CD4-positive, alpha-beta T cell treated with Interferon alpha-2 for 1 hour (primary cell): ENCODE measurements at regions not wholly inside any gene's neighbourhood (a gene's known extent, or its start where the extent isn't known, plus 50 kb on each side); places are given as distances from the start of the nearest gene placed in this dataset.

Experiments used
- DNase-seq, 2 donors: peaks; one replicate each; pipeline ENCODE4 v3.0.0-alpha.2; 2020 to 2022

DNA sequence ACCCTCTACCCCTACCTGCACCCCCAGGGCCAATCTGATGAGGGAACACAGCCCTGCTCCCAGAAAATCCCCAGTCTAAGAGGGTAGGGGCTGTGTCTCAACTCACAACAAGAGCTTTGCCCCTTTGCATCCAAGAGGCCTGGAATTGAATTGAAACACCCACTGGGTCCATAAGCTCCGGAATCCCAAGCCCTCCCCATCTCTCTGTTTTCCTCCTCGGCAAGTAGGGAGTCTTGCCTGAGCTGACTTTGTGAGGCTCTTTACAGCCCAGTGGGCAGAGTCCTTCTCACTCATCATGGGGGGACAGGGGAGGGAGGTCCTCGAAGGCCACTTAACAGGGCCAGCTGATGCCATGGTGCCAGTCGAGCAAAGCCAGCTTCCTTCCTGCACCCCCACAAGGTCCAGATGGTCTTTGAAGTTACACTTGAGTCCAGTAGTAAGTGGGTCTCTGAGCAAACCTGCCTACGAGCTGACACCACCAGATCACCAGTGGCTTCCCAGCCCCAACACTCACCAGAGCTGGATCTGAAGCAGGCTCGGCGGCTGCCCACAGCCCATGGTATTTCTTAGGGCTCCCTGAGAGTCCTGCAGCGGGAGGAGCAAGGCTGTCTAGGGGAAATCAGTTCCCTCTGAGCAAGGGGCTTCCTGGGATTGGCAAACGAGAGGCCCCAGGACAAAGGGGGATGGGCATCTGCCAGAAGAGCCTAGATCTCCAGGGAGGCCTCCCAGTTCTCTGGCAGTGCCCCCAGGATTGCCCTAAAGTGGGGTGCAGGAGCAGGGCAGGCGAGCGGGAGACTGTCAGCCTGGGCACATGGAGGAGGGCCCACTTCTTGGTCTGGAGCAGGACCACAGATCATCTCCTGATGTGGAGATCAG is 144.5 kb downstream of the VEGFA start:
- no peak for DNase-seq

DNA sequence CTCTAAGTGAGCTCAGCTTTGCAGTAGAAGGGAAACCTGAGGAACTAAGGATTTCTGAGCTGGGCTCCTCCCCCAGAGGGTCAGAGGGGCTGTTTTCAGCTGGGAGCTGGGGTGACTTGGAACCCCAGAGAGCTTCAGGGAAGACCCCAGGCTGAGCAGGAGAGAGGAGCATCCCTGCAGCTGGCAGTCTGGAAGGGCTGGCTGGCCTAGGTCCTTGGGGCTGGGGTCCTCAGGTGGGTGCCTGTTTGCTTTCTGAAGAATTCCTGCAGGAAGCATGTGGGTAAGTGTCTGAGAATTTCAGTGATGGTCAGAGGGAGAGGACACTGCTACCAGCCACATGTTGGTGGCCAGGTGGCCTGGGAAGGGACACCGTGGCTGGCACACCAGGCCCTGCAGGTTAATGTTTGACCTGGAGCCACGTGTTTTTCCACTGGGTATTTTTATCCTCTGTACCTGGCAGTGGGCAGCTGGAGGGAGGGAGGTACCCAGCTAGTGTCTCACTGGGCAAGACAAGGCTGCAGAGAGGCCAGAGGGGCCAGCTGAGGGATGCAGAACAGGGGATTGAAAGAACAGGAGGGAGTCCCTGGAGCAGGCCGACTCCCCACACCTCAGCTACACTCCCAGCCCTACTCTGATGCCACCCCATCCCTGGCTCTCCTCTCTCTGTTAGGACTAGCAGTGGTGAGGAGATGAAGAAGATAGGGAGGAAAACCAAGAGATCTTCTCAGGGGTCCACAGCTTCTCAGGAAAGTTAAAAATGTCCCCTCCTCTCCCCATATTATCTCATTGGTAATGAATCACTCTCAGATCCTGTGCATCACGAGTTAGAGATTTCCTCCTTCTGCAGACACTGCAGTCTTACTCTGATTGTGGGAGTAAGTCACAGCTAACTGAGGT is 143.6 kb downstream of the VEGFA start:
- DNase-seq: no peak

DNA sequence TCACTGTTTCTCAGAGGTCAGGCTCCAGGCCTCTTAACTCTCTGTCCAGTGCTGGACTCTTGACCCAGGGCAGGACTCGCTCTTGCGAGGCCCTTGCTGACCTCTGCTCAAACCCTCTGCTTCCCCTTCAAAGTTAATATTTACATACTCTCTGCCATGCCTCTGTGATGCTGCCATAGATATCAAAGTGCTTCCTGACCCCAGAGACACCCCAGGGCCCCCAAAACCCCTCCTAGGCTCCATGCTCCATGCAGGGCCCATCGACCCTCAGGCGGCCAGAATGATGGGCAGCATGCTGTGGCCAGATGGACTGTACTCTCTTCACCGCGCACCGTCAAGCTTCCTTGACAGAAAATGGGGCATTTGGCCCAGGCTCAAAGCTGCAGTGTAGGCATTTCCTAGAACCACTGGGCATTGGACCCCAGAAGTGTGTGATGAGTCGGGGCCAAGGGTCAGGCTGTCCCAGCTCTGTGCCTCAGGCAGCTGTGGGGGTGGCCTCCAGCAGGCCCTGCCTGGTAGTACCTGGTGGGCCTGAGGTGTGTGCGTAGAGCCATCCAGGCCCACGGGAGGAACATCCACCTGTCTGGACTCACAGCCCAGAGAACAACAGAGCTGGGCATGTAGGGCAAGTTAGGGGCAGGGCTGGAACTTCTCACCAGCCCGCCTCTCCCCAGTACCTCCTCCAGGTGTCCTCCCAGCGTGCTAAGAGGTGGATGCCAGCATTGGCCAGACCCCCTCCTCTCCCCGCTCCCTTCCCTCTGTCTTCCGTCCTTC is 142.8 kb downstream of the VEGFA start:
- DNase-seq: no peak

DNA sequence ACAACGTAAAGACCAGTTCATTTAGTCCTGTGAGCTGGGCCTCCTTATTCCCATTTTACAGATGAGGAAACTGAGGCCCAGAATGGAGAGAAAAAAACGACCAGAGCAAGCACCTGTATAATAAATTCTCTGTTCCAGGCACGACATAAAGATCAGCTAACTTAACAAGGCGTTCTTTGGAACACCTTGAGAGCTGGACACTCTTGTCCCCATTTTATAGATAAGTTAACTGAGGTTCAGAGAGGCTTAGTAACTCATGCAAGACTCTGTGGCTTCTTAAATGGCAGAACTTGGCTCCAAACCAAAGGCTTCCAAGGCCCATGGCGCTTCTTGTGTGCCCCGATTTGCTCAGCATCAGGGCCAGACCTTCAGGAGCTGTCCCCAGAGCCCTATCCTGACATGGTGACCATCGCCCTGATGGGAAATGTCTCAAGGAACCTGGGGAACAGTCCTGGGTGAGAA is 142.1 kb downstream of the VEGFA start:
- DNase-seq: no peak

DNA sequence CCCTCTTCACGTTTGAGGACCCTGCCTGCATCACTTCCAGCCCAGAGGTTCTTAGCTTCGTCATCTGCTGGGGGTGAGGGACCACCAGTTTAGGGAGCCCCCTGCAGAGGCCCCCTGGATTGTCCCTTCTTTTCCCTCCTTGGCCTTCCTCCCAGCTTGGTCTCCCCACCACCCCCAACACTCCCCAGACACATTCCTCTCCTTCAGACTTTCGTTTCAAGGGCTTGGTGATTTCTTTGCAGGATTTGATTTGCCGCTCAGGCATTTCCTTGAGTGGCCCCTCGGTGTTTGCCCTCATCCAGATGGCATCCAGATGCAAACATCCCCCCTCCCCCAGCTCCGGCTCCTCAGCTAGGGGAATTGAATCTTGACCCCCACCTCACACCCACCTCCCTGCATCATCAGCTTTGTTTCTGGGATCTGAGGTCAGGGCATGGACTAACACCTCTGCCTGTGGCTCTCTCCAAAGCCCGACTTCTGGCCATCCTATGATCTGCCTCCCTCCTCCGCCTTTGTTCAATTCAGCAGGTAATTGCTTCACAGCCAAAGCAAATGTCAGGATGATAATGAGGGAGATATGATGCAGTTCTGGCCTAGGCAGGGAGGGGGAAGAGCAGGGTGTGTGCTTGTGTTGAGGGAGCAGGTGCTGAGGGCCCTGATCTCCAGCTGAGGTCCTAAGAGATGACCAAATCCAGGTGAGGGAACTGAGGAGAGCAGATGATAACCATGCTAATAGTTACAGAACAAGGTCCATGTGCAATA is 141.5 kb downstream of the VEGFA start:
- no peak for DNase-seq

DNA sequence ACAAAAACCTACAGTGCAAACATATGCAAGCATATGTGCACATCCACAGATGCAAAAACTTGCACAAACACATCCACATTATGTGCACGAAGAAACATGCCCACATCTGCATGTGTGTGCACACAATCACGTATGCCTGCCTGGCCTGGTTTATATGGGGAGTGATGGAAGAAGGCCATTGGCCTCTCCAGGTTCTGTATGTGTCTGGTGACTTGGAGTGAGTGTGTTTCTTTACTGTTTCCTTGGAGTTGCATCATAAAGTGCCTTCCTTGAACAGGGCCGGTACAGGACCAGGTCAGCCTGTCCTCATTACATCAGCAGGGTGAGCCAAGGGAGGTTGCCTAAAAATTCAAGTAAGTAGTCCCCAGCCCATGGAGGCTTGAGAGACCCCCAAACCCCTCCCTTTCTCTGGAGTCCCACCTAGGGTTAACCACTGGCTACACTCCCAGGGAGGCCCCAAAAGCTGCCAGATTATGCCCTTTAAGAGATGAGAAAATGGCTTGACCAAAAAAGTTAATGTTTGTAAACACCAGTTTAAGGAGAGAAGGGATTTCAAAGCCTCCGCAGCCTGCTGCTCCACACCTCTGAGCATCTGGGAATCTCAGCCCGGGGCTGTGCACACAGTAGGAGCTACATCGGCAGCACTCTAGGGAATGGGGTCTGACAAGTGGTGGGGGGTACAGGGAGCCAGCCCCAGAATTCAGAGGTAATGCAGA is 140.8 kb downstream of the VEGFA start:
- no peak for DNase-seq

DNA sequence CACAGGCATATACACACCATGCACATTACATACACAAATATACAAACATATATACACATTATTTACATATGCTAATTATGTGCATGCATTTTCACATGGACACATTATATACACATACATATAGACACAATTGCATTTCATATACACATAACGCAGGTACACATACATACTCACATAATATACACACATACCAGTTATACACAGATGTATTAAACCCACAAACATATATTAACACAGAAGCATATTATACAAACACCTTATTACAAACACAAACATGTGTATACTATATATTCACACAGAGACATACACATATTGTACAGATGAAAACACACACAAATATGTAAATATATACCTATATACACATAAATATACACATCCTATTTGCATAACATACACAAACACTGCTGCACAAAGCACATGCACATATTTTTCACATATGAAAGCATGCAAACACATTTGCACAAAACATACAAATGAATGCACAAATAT is 140.2 kb downstream of the VEGFA start:
- no peak for DNase-seq

DNA sequence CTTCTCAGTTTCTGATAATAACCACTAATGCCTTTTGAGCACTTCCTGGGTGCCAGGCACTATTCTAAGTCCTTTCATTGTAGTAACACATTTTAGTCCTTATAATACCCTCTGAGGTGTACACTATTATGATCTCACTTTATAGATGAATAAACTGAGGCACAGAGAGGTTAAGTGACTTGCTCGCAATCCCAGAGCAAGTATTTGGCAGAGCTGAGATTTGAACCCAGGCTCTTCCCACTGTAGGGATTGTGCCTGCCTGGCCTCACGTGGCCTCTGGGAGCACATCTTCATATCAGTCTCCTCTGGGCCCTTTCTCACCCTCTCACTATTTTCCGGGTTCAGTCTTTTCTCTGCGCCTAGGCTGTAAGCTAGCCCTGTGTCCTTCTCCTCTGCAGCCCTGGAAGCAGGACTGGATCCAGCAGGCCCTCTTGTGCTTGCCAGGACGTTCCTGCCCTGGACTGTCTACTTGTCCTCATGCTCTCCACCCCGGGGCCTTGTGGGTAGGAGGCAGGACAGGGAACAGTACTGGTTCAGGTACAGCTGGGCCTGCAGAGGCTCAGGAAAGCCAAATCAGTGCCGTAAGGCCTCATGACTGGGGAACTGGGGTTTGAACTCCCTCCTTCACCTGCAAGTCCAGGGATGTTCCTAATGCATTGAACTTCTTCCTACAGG is 139.6 kb downstream of the VEGFA start:
- no peak for DNase-seq

DNA sequence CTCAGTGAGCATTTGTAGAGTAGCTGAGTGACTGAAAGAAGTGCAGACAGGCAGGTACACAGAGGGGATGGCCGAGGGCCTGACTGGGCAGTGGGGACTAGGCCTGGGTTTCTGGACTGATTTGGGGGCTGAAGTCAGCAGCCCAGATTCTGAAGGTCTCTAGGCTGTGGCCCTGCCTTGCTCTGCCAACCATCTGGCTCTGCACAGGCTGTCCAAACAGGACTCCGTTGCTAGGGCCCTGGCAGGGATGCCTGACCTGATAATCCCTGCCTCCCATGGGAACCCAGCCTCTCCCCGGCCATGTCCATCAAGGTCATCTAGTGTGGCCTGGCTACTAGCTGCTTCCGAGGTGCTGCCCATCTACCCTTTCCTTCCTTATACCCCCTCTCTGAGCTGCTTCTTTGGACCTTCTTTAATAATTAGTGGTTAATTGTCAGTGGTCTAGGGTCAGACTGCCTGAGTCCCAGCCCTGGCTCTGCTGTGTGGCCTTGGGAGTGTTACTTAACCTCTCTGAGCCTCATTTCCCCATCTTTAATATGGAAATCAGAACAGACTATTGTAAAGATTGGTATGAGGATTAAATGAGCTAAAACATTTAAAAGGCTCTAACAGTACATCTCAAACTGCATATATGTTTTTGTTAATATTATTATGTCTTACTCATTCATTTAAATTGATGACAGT is 137.9 kb downstream of the VEGFA start:
- DNase-seq: no peak

DNA sequence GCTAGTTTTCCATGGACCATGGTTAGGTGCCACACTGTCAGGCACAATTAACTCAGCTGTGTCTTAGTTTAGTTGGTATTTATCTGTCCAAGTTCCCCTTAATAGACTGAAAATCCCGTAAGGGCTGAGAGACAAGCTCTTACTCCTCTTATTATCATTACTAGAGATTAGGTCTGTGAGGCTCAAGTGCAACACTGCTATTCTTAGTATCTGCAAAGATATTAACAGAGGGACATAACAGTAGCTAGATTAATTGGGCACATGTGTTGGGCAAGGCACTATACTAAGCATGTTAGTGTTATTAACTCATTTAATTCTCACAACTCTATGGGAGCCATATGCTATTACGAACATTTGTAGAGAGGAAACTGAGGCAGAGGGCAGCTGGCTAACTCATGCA is 137.3 kb downstream of the VEGFA start:
- DNase-seq: no peak

DNA sequence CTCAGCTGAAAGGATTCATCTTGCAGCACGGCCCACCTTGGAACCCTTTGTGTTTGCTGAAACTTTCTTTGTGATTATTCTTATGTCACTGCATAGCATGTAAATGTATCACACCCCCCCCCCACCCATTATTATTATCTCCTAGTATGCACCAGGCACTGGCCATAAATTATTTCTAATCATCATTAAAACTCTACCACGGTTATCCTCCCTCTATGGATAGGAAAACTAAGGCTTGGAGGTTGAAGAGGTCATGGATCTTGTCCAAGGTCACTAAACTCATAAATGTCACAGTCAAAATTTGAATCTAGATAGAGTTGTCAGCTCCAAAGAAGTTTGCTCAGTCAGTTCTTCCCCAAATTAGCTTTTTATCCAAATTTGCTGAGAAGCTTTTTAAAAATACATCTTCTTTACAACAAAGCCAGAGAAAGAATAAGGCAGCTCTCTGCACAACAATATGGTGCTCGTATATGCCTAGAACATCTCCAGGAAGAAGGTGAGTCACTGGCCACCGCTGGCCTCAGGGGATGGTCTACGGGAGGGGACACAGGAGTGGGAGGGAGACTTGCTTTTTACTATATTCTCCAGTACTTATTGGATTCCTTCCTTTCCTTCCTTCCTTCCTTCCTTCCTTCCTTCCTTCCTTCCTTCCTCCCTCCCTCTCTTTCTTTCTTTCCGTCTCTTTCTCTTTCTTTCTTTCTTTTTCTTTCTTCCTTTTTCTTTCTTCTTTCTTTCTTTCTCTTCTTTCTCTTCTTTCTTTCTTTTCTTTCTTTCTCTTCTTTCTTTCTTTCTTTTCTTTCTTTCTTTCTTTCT is 134.5 kb downstream of the VEGFA start:
- DNase-seq: no peak

DNA sequence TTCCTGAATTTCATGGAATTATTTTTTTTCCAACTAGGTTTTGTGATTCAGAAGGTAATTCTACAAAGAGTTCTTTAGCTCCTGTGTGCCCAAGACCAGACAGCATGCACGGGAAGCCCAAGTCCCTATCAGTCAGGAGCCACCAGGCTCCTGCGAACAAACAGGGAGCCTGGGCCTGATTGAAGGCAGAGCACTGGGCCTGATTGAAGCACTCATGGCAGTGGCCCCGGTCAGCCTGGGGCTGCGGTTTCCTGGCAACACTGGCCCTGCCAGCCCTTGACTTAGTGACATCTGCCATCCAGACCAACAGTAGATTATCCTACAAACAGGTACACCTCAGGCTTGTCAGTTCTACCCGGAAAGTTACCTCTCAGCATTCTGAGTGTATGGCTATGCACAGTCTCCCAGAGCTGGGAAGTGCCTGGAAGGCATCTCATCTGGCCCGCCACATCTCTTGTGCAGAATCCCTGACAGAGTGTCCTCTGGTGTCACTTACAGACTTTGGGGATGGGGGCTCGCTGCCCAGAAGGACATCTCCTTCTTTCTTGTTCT is 133.8 kb downstream of the VEGFA start:
- no peak for DNase-seq

DNA sequence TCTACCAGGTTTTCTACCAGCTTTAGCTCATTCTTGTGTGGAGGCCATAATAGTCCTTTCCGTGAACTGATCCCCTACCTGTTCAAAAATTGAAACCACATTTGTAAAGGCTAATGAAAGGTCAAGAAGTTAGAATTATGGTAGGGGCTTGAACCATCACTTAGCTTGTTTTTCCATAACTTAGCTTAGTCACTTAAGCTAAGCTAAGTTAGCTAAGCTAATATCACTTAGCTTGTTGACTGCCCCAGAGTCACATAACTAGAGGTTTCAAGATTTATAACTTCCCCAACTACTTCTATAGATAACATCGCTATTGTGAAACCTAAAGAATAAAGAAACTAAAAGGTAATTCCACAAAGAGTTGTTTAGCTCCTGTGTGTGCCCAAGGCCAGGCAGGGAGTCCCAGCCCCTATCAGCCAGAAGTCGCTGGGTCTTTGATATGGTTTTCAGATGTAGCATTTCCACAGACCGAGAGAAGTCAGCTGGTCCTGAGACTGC is 131.8 kb downstream of the VEGFA start:
- DNase-seq: no peak

DNA sequence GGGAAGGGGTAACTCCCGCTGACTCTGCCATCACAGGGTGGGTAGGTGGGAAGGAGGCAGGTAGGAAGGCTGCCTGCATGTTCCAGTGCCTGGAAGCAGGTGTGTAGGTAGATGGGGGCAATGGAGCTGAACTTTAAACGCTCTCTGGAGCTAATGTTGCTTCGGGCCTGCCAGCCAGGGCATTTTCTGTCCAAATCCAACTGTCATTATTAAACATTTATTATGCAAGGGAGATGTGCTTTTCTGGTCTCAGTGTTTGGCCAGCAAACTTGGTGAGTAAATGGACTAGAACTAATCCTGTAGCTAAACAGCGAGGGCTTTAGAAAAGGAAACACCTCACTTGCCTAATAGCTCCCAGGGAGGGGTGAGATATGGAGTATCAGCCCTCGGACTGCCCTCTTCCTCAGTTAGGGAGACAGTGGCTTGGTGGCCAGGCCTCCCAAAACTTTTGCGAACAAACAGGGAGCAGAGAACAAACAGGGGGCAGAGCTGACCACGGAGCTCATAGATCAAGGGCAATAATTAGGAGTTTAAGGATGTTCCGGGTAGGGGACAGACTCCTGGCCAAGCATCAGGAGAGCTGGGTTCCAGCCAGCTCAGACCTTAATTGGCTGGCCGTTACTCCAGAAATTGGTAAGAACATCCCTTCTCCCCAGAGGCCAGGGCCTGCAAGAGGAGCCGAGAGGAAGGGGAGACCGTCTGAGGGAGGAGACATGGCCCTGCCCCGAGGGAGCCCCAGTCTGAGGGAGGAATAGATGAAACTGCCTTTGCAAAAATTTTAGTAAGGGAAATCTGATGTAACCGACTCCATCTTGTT is 131.1 kb downstream of the VEGFA start:
- no peak for DNase-seq

DNA sequence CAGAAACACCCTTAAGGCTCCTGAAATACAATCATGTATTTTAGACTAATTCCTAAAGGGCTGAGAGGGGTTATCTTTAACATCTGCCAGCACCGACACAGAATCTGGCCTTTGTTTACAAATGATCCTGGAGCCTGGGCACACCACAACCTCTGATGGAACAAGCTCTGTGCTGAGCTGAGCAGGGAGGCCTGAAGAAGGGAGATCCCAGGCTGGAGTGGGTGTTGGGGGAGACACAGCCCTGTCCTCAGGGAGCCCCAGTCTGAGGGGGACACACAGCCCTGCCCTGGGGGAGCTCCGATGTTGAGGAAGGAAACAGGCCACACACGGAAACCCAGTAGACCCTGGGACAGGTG is 130.5 kb downstream of the VEGFA start:
- no peak for DNase-seq

DNA sequence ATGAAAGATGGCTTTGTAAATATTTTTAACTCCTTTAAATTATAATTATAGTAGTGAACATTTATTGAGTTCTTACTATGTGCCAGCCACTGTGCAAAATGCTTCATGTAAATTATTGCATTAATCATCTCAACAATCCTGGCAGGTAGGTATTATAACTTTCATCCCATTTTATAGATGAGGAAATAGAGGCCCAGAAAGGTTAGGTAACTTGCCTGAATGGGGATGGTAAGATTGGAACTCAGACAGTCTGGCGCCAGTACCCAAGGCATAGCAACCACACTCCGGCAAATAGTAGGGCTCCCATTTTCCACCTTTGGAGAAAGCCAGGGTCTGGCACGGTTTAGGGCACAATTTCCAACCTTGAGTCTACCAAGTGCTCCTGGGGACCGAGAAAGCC is 129.8 kb downstream of the VEGFA start:
- DNase-seq: no peak

DNA sequence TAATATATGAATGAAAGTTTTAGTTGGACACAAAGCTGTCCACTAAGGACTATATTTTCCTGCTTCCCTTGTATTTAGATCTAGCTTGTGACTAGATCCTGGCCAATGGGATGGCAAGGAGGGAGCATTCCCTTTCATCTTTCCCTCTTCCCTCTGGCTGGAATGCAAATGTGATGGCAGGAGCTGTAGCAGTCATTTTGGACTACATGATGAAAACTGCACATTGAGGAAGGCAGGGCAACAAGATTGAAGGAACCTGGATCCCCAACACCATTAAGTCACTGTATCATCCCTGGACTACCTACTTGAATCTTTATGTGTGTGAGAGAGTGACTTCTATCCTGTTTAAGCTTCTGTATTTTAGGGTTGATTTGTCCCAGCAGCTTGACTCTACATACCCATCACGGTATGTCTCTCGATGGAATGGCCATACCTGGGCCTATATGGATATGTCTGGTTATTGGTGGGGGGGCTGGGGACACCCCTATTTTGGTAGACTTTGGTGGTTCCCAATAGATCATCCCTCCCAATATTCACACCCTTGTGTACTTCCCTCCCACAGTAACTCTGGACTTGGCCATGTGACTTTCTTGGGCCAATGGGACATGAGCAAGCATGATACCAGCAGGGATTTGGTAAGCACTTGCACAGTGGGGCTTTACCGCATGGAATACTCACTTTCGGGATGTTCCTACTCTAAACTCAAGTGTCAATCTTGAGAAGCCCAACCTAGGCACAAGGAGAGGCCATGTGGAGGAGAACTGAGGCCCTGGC is 128.5 kb downstream of the VEGFA start:
- no peak for DNase-seq
